Liver (tissue), 8 donors: ENCODE measurements at regions not wholly inside any gene's neighbourhood (a gene's known extent, or its start where the extent isn't known, plus 50 kb on each side); places are given as distances from the start of the nearest gene placed in this dataset.

ENCODE experiments used
- DNase-seq: peaks from one replicate; pipeline ENCODE4 v3.0.0-alpha.2; 2017; ENCODE audit warnings: low spot score
- H3K27ac ChIP-seq, 2 donors: one replicate each; pipeline ENCODE4 v1.7.0; 2013; ENCODE audit warnings: inconsistent platforms in 2 of 2, low read length in 2 of 2, control low read depth in 1 of 2, low read depth in 1 of 2, mild to moderate bottlenecking in 1 of 2
- H3K27me3 ChIP-seq, 4 donors: one replicate each; pipeline versions ENCODE4 v1.6.1 to v1.7.0; 2013; ENCODE audit warnings: low read length in 3 of 4, inconsistent platforms in 1 of 4, mild to moderate bottlenecking in 1 of 4, moderate library complexity in 1 of 4; ENCODE audit not compliant: control insufficient read depth in 4 of 4, insufficient read depth in 4 of 4
- H3K36me3 ChIP-seq, 4 donors: one replicate each; pipeline versions ENCODE4 v1.6.1 to v1.7.0; 2013; ENCODE audit warnings: low read length in 3 of 4, mild to moderate bottlenecking in 3 of 4, low read depth in 1 of 4, moderate library complexity in 1 of 4; ENCODE audit not compliant: control insufficient read depth in 4 of 4, insufficient read depth in 3 of 4
- H3K4me1 ChIP-seq, 4 donors: one replicate each; pipeline versions ENCODE4 v1.6.1 to v1.7.0; 2013; ENCODE audit warnings: low read length in 3 of 4, mild to moderate bottlenecking in 3 of 4, moderate library complexity in 1 of 4; ENCODE audit not compliant: control insufficient read depth in 4 of 4, insufficient read depth in 4 of 4
- H3K4me3 ChIP-seq, 3 donors: one replicate each; pipeline versions ENCODE4 v1.6.1 to v1.7.0; 2013; ENCODE audit warnings: low read length in 3 of 3, control low read depth in 1 of 3, low read depth in 1 of 3, mild to moderate bottlenecking in 1 of 3
- H3K9ac ChIP-seq, 2 donors: one replicate each; pipeline ENCODE4 v1.7.0; 2013; ENCODE audit warnings: low read length in 2 of 2, mild to moderate bottlenecking in 2 of 2, moderate library complexity in 2 of 2, control low read depth in 1 of 2, low read depth in 1 of 2
- H3K9me3 ChIP-seq, 4 donors: one replicate each; pipeline versions ENCODE4 v1.6.1 to v1.7.0; 2013; ENCODE audit warnings: low read length in 3 of 4; ENCODE audit not compliant: control insufficient read depth in 4 of 4
- EGR1 ChIP-seq, 2 donors: IDR thresholded peaks; 2 replicates each; pipeline ENCODE4 v1.6.1; 2016 to 2018; ENCODE audit warnings: antibody characterized with exemption in 2 of 2, low read depth in 2 of 2
- FOXA1 ChIP-seq: IDR thresholded peaks from 2 replicates; pipeline ENCODE4 v1.6.1; 2016; ENCODE audit warnings: antibody characterized with exemption
- FOXA2 ChIP-seq: IDR thresholded peaks from 2 replicates; pipeline ENCODE4 v1.6.1; 2016; ENCODE audit warnings: antibody characterized with exemption
- GABPA ChIP-seq, 2 donors: IDR thresholded peaks in 1 of 2; conservative IDR thresholded peaks in 1 of 2; 2 replicates each; pipeline ENCODE4 v1.6.1; 2016; ENCODE audit warnings: antibody characterized with exemption in 2 of 2, mild to moderate bottlenecking in 1 of 2, moderate library complexity in 1 of 2
- HNF4A ChIP-seq, 2 donors: conservative IDR thresholded peaks; 2 replicates each; pipeline ENCODE4 v1.6.1; 2016; ENCODE audit warnings: antibody characterized with exemption in 2 of 2, mild to moderate bottlenecking in 2 of 2
- HNF4G ChIP-seq: IDR thresholded peaks from 2 replicates; pipeline ENCODE4 v1.6.1; 2016; ENCODE audit warnings: antibody characterized with exemption
- JUND ChIP-seq, 2 donors: IDR thresholded peaks; 2 replicates each; pipeline ENCODE4 v1.6.1; 2016; ENCODE audit warnings: antibody characterized with exemption in 2 of 2
- MAX ChIP-seq: IDR thresholded peaks from 2 replicates; pipeline ENCODE4 v1.6.1; 2016; ENCODE audit warnings: antibody characterized with exemption
- RXRA ChIP-seq, 2 donors: IDR thresholded peaks; 2 replicates each; pipeline ENCODE4 v1.6.1; 2017 to 2018; ENCODE audit warnings: antibody characterized with exemption in 2 of 2, mild to moderate bottlenecking in 1 of 2
- SP1 ChIP-seq: IDR thresholded peaks from 2 replicates; pipeline ENCODE4 v1.6.1; 2018; ENCODE audit warnings: antibody characterized with exemption, mild to moderate bottlenecking
- TAF1 ChIP-seq: conservative IDR thresholded peaks from 2 replicates; pipeline ENCODE4 v1.6.1; 2016; ENCODE audit warnings: antibody characterized with exemption, mild to moderate bottlenecking
- YY1 ChIP-seq: IDR thresholded peaks from 2 replicates; pipeline ENCODE4 v1.6.1; 2016; ENCODE audit warnings: antibody characterized with exemption, mild to moderate bottlenecking
- ZBTB33 ChIP-seq: IDR thresholded peaks from 2 replicates; pipeline ENCODE4 v1.6.1; 2016; ENCODE audit warnings: antibody characterized with exemption
- WGBS: extraction: QIAGEN DNeasy Blood & Tissue Kit; methylation state at CpG from one replicate; pipeline ENCODE4 v1.1.7; 2013; 5-methylcytosine and 5-hydroxymethylcytosine counted together
- TF ChIP-seq, protein P1 (sequence below): fragments of 150-350 bp; IDR thresholded peaks from 2 replicates; pipeline ENCODE4 v1.5.1; 2017; ENCODE audit warnings: improper control_type of control experiment, low read depth, low read length; ENCODE audit not compliant: missing input control
- TF ChIP-seq, protein P2 (sequence below): IDR thresholded peaks from 2 replicates; pipeline ENCODE4 v1.6.1; 2016; ENCODE audit warnings: antibody characterized with exemption
- TF ChIP-seq, protein P3 (sequence below): IDR thresholded peaks from 2 replicates; pipeline ENCODE4 v1.6.1; 2016; ENCODE audit warnings: antibody characterized with exemption, mild to moderate bottlenecking
- donor health status: healthy.
- donor health status: healthy.
- donor health status: healthy.
- donor health status: healthy.
- donor health status: healthy.

- no peak for TF ChIP-seq HNF4G
- TF ChIP-seq SP1 = no peak
- no peak for TF ChIP-seq FOXA2
- peaks cover 0 to 26% (median 18%) of the 10 kb centered on the region in 4 donors for H3K4me1 ChIP-seq
- no peak for DNase-seq
Measured at GRCh38 chr11:44382118-44382517, 72.2 kb upstream of the ALX4 start.

DNA sequence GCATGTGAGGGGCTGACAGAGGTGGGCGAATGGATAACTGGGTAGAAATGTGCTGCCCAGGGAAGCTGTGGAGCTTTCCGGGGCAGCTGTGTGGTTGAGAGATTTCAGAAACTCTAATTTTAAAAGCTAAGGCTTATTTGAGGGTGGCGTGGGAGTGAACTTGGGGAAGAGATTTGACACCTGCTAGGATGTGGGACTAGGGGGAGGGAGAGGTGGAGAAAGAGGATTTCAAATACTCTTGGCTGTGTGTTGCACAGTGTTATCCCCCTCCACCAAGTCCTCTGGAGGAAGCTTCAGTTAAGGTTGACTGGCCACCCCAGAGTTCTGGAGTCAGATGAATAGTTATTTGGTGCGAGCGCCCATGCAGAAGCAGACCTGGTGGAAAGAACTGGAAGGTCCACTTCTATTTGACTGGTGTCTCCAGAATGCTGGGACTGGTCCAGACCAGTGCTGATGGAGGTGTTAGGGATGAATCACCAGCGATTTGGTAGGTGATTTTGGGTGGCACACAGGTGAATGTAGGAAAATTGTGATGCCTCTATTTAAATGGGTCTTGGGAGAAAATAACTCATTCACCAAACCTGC, 72.8 kb upstream of the ALX4 start:
- no peaks in the 10 kb centered on the region for H3K27me3 ChIP-seq
- H3K4me3 ChIP-seq = no peak overlapping the region
- peaks cover 0 to 26% (median 18%) of the 10 kb centered on the region in 4 donors for H3K4me1 ChIP-seq
- no peak for TF ChIP-seq GABPA (IDR thresholded peaks at IDR 0.05 in 1 of 2, conservative IDR thresholded peaks at IDR 0.05 in 1 of 2)
- no peak for TF ChIP-seq JUND (IDR thresholded peaks at IDR 0.05)
- no peak for TF ChIP-seq ZBTB33
- TF ChIP-seq, protein P1, sequence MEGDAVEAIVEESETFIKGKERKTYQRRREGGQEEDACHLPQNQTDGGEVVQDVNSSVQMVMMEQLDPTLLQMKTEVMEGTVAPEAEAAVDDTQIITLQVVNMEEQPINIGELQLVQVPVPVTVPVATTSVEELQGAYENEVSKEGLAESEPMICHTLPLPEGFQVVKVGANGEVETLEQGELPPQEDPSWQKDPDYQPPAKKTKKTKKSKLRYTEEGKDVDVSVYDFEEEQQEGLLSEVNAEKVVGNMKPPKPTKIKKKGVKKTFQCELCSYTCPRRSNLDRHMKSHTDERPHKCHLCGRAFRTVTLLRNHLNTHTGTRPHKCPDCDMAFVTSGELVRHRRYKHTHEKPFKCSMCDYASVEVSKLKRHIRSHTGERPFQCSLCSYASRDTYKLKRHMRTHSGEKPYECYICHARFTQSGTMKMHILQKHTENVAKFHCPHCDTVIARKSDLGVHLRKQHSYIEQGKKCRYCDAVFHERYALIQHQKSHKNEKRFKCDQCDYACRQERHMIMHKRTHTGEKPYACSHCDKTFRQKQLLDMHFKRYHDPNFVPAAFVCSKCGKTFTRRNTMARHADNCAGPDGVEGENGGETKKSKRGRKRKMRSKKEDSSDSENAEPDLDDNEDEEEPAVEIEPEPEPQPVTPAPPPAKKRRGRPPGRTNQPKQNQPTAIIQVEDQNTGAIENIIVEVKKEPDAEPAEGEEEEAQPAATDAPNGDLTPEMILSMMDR = no peak
- TF ChIP-seq HNF4A (conservative IDR thresholded peaks at IDR 0.05) = no peak
- TF ChIP-seq TAF1 = no peak
- no peak for TF ChIP-seq EGR1 (IDR thresholded peaks at IDR 0.05; ENCODE audit: low read depth in 2 of 2)
- no peak for TF ChIP-seq SP1
- H3K27ac ChIP-seq = no peak overlapping the region
- 89% methylated on average over 6 of the region's 6 CpGs for WGBS
- no peaks in the 10 kb centered on the region for H3K36me3 ChIP-seq
- DNase-seq = no peak
- H3K9ac ChIP-seq = no peak overlapping the region
- no peaks in the 10 kb centered on the region for H3K9me3 ChIP-seq

More at GRCh38 chr11:44382118-44382517, 72.2 kb upstream of the ALX4 start:
- Histone ChIP-seq H3K36me3 (no peaks in the 10 kb centered on the region), H3K4me3 (no peak overlapping the region), H3K27ac (no peak overlapping the region), H3K9me3 (no peaks in the 10 kb centered on the region), H3K27me3 (no peaks in the 10 kb centered on the region), H3K9ac (no peak overlapping the region)
- 68% methylated on average over 6 of the region's 6 CpGs for WGBS

DNA sequence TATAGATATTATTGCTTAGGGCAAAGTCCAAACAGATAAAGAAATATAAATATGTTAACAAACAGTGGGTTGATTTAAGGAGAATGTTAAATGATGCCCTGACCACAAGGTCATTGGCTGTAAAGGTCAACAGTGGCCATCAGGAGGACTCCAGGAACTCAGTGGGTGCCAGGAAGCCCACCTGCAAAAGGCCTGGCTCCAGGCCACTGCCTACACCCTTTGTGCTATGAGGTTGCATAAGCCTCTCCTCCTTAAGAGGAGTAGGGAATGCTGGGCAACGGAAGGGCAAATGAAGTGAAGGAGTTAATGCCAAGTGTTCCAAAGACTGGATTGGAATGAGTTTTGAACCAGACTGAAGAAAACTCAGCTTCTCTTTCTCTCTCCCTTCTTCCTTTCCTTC, 73.3 kb upstream of the ALX4 start:
- TF ChIP-seq, protein P2, sequence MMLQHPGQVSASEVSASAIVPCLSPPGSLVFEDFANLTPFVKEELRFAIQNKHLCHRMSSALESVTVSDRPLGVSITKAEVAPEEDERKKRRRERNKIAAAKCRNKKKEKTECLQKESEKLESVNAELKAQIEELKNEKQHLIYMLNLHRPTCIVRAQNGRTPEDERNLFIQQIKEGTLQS = no peak
- TF ChIP-seq FOXA2 = no peak
- no peak for TF ChIP-seq GABPA (IDR thresholded peaks at IDR 0.05 in 1 of 2, conservative IDR thresholded peaks at IDR 0.05 in 1 of 2)
- no peak for TF ChIP-seq MAX
- TF ChIP-seq, protein P3, sequence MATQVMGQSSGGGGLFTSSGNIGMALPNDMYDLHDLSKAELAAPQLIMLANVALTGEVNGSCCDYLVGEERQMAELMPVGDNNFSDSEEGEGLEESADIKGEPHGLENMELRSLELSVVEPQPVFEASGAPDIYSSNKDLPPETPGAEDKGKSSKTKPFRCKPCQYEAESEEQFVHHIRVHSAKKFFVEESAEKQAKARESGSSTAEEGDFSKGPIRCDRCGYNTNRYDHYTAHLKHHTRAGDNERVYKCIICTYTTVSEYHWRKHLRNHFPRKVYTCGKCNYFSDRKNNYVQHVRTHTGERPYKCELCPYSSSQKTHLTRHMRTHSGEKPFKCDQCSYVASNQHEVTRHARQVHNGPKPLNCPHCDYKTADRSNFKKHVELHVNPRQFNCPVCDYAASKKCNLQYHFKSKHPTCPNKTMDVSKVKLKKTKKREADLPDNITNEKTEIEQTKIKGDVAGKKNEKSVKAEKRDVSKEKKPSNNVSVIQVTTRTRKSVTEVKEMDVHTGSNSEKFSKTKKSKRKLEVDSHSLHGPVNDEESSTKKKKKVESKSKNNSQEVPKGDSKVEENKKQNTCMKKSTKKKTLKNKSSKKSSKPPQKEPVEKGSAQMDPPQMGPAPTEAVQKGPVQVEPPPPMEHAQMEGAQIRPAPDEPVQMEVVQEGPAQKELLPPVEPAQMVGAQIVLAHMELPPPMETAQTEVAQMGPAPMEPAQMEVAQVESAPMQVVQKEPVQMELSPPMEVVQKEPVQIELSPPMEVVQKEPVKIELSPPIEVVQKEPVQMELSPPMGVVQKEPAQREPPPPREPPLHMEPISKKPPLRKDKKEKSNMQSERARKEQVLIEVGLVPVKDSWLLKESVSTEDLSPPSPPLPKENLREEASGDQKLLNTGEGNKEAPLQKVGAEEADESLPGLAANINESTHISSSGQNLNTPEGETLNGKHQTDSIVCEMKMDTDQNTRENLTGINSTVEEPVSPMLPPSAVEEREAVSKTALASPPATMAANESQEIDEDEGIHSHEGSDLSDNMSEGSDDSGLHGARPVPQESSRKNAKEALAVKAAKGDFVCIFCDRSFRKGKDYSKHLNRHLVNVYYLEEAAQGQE = no peak
- TF ChIP-seq ZBTB33 = no peak
- TF ChIP-seq RXRA (IDR thresholded peaks at IDR 0.05) = no peak
- TF ChIP-seq YY1 = no peak
- no peak for TF ChIP-seq JUND (IDR thresholded peaks at IDR 0.05)
- TF ChIP-seq FOXA1 = no peak
- H3K27me3 ChIP-seq = no peaks in the 10 kb centered on the region
- DNase-seq = no peak
- H3K4me1 ChIP-seq = peaks cover 0 to 26% (median 18%) of the 10 kb centered on the region in 4 donors
- H3K4me3 ChIP-seq = no peak overlapping the region
- H3K36me3 ChIP-seq = no peaks in the 10 kb centered on the region
- 88% methylated on average over 1 of the region's 1 CpG for WGBS
- no peak overlapping the region for H3K9ac ChIP-seq
- H3K27ac ChIP-seq = no peak overlapping the region
- H3K9me3 ChIP-seq = no peaks in the 10 kb centered on the region
